BLaER1 treated with 17β-estradiol and CSF1 and Interleukin-3, amounts not matched to agents 10 nM and 100 nM (cell line): ENCODE measurements at regions not wholly inside any gene's neighbourhood (a gene's known extent, or its start where the extent isn't known, plus 50 kb on each side); places are given as distances from the start of the nearest gene placed in this dataset.
"Not testable (repeated sequence)": the region's sequence is repeated elsewhere in the genome, so short reads cannot be mapped to it uniquely, and the experiment has no call there.

Source experiments
- H3K27ac ChIP-seq, 11 experiments: shearing (Covaris generic); formaldehyde crosslinking; 2 replicates each; pipeline ENCODE4 v1.8.1; 2022
- H3K27me3 ChIP-seq, 11 experiments: shearing (Covaris generic); formaldehyde crosslinking; 2 replicates each; pipeline ENCODE4 v1.8.1; 2022
- H3K36me3 ChIP-seq, 11 experiments: shearing (Covaris generic); formaldehyde crosslinking; 2 replicates each; pipeline ENCODE4 v1.8.1; 2022
- H3K4me1 ChIP-seq, 10 experiments: shearing (Covaris generic); formaldehyde crosslinking; 2 replicates each; pipeline ENCODE4 v1.8.1; 2022
- H3K4me2 ChIP-seq, 11 experiments: shearing (Covaris generic); formaldehyde crosslinking; 2 replicates each; pipeline ENCODE4 v1.8.1; 2022
- H3K4me3 ChIP-seq, 10 experiments: shearing (Covaris generic); formaldehyde crosslinking; 2 replicates each; pipeline ENCODE4 v1.8.1; 2022
- H3K9ac ChIP-seq, 11 experiments: shearing (Covaris generic); formaldehyde crosslinking; 2 replicates each; pipeline ENCODE4 v1.8.1; 2022
- H3K9me3 ChIP-seq, 11 experiments: shearing (Covaris generic); formaldehyde crosslinking; replicated peaks in 1 of 11; 2 replicates each; pipeline ENCODE4 v1.8.1; 2022
- H4K20me1 ChIP-seq, 11 experiments: shearing (Covaris generic); formaldehyde crosslinking; 2 replicates each; pipeline ENCODE4 v1.8.1; 2022
- Cebpa-rat ChIP-seq, 11 experiments: shearing (Covaris generic); IDR thresholded peaks; 2 replicates each; pipeline ENCODE4 v1.8.1; 2022

DNA sequence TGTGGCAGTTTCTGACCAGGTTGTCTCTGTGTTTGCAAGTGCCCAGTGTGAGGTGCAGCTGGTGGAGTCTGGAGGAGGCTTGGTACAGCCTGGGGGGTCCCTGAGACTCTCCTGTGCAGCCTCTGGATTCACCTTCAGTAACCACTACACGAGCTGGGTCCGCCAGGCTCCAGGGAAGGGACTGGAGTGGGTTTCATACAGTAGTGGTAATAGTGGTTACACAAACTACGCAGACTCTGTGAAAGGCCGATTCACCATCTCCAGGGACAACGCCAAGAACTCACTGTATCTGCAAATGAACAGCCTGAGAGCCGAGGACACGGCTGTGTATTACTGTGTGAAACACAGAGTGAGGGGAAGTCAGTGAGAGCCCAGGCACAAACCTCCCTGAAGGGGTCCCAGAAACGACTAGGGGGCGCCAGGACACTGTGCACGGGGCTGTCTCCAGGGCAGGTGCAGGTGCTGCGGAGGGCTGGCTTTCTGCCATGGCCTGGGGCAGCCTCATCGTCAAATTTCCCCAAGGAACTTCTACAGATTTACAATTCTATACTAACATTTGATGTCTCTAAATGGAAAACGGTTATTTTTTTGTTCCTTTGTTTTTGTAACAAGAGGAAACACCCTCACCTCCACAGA is 187.0 kb upstream of the TP53TG3D start:
- H3K4me2 ChIP-seq, result peak overlapping the region in 5 of 11 experiments; percentile 28 to 41 (median 34); a peak in 6 of 22 replicates
- H3K9ac ChIP-seq, H3K9me3 ChIP-seq, H3K27me3 ChIP-seq, H3K4me1 ChIP-seq, H3K36me3 ChIP-seq, H3K4me3 ChIP-seq, H4K20me1 ChIP-seq, H3K27ac ChIP-seq: not testable (repeated sequence)

DNA sequence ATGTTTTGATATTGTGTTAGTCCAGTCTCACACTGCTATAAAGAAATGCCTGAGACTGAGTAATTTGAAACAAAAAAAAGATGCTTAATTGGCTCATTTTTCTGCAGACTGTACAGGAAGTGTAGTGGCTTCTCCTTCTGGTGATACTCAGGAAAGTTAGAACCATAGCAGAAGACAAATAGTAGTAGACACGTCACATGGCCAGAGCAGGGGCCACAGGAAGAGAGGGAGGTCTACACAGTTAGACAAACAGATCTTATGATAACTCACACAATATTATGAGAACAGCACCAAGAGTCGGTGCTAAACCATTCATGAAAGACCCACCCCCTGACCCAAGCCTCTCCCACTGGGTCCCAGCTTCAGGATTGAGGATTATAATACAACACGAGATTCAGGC is 181.5 kb upstream of the TP53TG3D start:
- H3K9me3 ChIP-seq, H3K27me3 ChIP-seq, H3K36me3 ChIP-seq, H3K9ac ChIP-seq, H4K20me1 ChIP-seq, H3K27ac ChIP-seq, H3K4me1 ChIP-seq, H3K4me3 ChIP-seq, H3K4me2 ChIP-seq: not testable (repeated sequence)

DNA sequence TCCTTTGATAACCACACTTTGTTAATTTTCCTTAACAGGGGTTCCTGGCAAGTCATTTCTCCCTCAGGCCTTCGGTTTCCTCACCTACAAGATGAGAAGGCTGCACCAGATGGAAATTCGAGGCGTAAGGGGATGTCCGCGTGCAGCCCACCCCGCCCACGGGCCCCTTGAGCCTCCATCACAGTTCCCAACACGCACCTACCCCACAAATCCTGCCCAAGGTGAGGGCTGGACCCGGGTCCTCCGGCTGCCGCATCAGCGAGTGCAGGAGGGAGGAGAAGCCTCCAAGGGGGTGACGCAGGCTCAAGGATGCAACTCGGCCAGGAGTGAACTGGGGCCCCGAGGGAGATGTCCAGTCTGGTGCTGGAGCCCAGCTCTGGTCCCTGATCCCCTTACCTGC is 169.2 kb upstream of the TP53TG3D start:
- H3K9me3 ChIP-seq, H3K27ac ChIP-seq, H4K20me1 ChIP-seq, H3K4me3 ChIP-seq, H3K9ac ChIP-seq, H3K4me1 ChIP-seq, H3K4me2 ChIP-seq, H3K36me3 ChIP-seq: not testable (repeated sequence)
- peaks cover 20 to 36% (median 29%) of the 10 kb centered on the region in 11 experiments for H3K27me3 ChIP-seq

DNA sequence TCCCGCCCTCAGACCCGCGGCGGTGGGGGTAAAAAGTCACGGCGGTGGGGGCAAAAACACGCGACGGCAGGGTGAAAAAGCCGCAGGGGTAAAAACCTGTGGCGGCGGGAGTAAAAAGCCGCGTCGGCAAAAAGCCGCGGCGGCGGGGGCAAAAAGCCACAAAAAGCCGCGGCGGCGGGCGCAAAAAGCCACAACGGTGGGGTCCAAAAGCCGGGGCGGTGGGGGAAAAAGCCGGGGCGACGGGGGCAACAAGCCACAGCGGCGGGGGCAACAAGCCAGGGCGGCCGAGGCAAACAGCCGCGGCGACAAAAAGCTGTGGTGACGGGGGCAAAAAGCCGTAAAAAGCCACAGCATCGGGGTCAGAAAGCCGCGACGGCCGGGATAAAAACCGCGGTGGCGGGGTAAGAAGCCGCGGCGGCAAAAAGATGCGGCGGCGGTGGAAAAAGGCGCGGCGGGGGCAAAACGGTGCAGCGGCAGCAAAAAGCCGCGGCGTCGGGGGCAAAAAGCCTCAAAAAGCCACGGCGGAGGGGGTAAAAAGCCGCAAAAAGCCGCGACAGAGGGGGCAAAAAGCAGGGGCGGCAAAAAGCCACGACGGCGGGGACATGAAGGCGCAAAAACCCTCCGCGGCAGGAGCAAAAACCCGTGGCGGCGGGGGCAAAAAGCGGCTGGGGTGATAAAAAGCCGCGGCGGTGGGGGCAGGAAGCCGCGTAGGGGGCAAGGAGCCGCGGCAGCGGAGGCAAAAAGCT is 168.3 kb upstream of the TP53TG3D start:
- not testable (repeated sequence) for H3K36me3 ChIP-seq, H3K27ac ChIP-seq, H3K4me1 ChIP-seq, H4K20me1 ChIP-seq, H3K9me3 ChIP-seq
- Histone ChIP-seq H3K9ac (peak overlapping the region in 4 of 11 experiments; percentile 17 to 72 (median 34); a peak in 5 of 22 replicates), H3K27me3 (peaks cover 20 to 36% (median 29%) of the 10 kb centered on the region in 11 experiments), H3K4me3 (peak overlapping the region; percentile 53 to 70 (median 60)), H3K4me2 (peak overlapping the region; percentile 65 to 92 (median 79))

DNA sequence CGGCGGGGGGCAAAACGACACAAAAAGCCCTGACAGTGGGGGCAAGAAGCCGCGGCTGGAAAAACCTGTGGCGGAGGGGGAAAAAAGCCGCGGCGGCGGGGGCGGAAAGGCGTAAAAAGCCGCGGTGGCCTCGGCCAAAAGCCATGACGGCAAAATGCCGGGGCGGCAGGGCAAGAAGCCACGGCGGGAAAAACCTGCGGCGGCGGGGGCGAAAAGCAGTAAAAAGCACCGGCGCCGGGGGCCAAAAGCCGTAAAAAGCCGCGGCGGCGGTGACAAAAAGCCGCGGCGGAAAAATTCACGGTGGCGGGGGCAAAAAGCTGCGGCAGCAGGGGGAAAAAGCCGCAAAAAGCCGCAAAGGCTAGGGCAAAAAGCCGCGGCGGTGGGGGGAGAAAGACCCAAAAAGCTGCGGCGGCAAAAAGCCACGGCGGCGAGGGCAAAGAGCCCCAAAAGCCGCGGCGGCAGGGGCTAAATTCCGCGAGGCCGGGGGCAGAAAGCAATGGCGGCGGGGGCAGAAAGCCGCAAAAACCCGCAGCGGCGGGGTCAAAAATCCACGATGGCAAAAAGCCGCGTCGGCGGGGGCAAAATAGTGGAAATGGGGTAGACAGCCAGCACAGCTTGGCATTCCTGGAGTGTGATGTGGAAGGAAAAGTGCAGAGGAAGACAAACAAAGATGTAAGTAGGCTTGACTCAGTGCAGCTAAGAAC is 167.5 kb upstream of the TP53TG3D start:
- H3K27me3 ChIP-seq, result peaks cover 20 to 36% (median 29%) of the 10 kb centered on the region in 11 experiments
- H3K4me3 ChIP-seq, result peak overlapping the region; percentile 53 to 70 (median 60)
- not testable (repeated sequence) for H3K9me3 ChIP-seq, H3K27ac ChIP-seq, H3K36me3 ChIP-seq, H3K4me1 ChIP-seq, H4K20me1 ChIP-seq
- peak overlapping the region; percentile 65 to 92 (median 79) for H3K4me2 ChIP-seq
- peak overlapping the region in 9 of 11 experiments; percentile 5 to 72 (median 52); a peak in 13 of 22 replicates for H3K9ac ChIP-seq

DNA sequence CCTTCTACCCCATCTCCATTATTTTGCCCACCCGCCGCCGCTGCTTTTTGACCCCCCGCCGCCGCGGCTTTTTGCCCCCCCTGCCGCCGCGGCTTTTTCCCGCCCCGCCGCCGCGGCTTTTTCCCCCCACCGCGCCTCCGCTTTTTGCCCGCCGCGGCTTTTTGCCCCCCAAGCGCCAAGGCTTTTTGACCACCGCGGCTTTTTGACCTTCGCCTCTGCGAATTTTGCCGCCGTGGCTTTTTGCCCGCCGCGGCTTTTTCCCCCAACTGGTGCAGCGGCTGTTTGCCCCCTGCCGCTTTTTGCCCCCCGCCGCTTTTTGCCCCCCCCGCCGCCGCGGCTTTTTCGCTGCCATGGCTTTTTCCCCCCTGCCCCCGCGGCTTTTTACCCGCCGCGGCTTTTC is 137.5 kb upstream of the TP53TG3D start:
- H3K27ac ChIP-seq, H3K9me3 ChIP-seq, H4K20me1 ChIP-seq, H3K4me1 ChIP-seq, H3K36me3 ChIP-seq: not testable (repeated sequence)
- Histone ChIP-seq H3K9ac (peak overlapping the region in 4 of 11 experiments; percentile 57 to 72 (median 66); a peak in 6 of 22 replicates), H3K27me3 (peaks cover 19 to 48% (median 42%) of the 10 kb centered on the region in 11 experiments), H3K4me2 (peak overlapping the region; percentile 36 to 95 (median 88); a peak in 17 of 22 replicates), H3K4me3 (peak overlapping the region; percentile 59 to 76 (median 67); a peak in 19 of 20 replicates)

DNA sequence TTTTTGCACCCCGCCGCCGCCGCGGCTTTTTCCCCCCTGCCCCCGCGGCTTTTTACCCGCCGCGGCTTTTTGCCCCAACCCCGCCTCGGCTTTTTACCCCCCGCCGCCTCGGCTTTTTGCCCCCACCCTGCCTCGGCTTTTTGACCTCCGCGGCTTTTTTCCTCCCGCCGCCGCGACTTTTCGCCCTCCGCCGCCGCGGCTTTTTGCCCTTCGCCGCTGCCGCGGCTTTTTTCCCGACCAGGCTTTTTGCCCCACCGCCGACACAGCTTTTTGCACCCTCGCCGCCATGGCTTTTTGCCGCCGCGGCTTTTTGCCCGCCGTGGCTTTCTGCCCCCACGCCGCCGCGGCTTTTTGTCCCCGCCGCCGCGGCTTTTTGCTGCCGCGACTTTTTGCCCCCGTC is 137.0 kb upstream of the TP53TG3D start:
- H3K36me3 ChIP-seq, result no peaks in the 10 kb centered on the region
- H3K27me3 ChIP-seq, result peaks cover 19 to 48% (median 42%) of the 10 kb centered on the region in 11 experiments
- H3K9ac ChIP-seq, result peak overlapping the region; percentile 32 to 72 (median 59); a peak in 18 of 22 replicates
- H3K4me1 ChIP-seq, result no peaks in the 10 kb centered on the region
- H3K27ac ChIP-seq, result no peak overlapping the region
- no peaks in the 10 kb centered on the region for H3K9me3 ChIP-seq
- no peaks in the 10 kb centered on the region for H4K20me1 ChIP-seq
- H3K4me3 ChIP-seq, result peak overlapping the region; percentile 59 to 76 (median 67)
- H3K4me2 ChIP-seq, result peak overlapping the region; percentile 75 to 95 (median 88)
- no peak for TF ChIP-seq Cebpa-rat (IDR thresholded peaks at IDR 0.05)

DNA sequence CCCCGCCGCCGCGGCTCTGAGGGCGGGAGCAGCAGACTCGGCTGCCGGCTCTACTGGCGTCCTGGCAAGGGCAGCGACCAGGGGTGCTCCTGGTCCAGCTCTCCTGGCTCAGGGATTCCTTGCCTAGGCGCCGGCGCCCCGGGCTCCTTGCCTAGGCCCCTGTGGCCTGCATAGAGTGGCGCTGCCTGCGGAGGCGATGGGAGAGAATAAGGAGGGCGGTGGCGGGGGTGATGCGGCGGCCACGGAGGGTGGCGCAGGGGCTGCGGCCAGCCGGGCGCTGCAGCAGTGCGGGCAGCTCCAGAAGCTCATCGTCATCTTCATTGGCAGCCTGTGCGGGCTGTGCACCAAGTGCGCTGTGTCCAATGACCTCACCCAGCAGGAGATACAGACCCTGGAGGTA is 136.6 kb upstream of the TP53TG3D start:
- peaks cover 19 to 48% (median 42%) of the 10 kb centered on the region in 11 experiments for H3K27me3 ChIP-seq
- H4K20me1 ChIP-seq, H3K4me1 ChIP-seq, H3K27ac ChIP-seq, H3K36me3 ChIP-seq, H3K9me3 ChIP-seq: not testable (repeated sequence)
- peak overlapping the region; percentile 59 to 76 (median 67) for H3K4me3 ChIP-seq
- peak overlapping the region; percentile 75 to 95 (median 88); a peak in 21 of 22 replicates for H3K4me2 ChIP-seq
- peak overlapping the region in 6 of 11 experiments; percentile 55 to 72 (median 59); a peak in 11 of 22 replicates for H3K9ac ChIP-seq

DNA sequence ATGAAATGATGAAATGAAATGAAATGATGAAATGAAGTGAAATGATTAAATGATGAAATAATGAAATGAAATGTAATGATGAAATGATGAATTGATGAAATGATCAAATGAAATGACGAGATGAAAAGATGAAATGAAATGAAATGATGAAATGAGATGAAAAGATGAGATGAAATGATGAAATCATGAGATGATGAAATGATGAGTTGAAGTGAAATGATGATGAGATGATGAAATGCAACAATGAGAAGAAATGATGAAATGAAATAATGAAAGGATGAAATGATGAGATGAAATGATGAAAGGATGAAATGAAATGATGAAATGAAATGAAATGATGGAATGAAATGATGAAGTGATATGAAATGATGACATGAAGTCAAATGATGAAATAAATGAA is 132.7 kb upstream of the TP53TG3D start:
- not testable (repeated sequence) for H3K36me3 ChIP-seq, H3K4me1 ChIP-seq, H3K4me3 ChIP-seq, H3K9me3 ChIP-seq, H3K9ac ChIP-seq, H4K20me1 ChIP-seq, H3K27ac ChIP-seq, H3K4me2 ChIP-seq
- peaks cover 16 to 27% (median 23%) of the 10 kb centered on the region in 11 experiments for H3K27me3 ChIP-seq

DNA sequence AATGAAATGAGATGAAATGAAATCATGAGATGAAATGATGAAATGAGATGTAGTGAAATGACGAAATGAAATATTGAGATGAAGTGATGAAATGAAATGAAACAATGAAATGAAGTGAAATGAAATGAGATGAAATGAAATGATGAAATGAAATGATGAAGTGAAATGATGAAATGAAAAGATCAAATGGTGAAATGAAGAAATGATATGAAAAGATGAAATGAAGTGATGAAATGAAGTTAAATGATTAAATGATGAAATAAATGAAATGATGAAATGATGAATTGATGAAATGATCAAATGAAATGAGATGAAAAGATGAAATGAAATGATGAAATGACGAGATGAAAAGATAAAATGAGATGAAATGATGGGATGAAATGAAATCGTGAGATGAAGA is 132.3 kb upstream of the TP53TG3D start:
- not testable (repeated sequence) for H3K4me3 ChIP-seq, H3K36me3 ChIP-seq, H4K20me1 ChIP-seq, H3K4me2 ChIP-seq, H3K9ac ChIP-seq, H3K27ac ChIP-seq, H3K9me3 ChIP-seq, H3K4me1 ChIP-seq
- H3K27me3 ChIP-seq, result peaks cover 12 to 22% (median 19%) of the 10 kb centered on the region in 11 experiments

DNA sequence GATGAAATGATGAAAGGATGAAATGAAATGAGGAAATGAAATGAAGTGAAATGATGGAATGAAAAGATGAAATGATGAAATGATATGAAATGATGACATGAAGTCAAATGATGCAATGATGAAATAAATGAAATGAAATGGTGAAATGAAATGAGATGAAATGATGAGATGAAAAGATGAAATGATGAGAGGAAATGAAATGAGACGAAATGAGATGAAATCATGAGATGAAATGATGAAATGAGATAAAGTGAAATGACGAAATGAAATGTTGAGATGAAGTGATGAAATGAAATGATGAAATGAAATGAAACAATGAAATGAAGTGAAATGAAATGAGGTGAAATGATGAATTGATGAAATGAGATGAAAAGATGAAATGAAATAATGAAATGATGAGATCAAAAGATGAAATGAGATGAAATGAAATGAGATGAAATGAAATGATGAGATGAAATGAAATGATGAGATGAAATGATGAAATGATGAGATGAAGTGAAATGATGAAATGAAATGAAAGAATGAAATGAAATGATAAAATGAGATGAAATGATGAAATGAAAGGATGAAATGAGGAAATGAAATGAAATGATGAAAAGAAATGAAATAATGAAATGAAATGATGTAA is 131.7 kb upstream of the TP53TG3D start:
- H3K9me3 ChIP-seq, H3K9ac ChIP-seq, H3K36me3 ChIP-seq, H3K4me2 ChIP-seq, H3K27ac ChIP-seq, H3K4me1 ChIP-seq, H4K20me1 ChIP-seq, H3K4me3 ChIP-seq: not testable (repeated sequence)
- H3K27me3 ChIP-seq, result peaks cover 6 to 16% (median 13%) of the 10 kb centered on the region in 11 experiments

DNA sequence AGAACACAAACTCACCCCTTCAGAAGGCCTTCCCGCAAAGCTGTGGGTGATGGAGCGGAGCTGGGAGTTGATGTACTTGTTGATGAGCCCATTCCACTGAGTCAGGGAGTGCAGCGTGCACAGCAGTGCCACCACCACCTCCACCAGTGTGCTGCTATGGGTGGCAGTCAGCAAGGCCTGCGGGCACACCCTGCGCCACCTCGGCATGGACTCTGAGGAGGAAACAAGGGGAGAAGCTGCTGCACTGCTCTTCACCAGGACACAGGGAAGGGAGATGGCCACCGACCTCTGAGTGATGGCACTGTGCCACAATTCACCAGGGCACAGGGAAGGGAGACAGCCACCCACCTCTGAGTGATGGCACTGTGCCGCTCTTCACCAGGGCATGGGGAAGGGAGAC is 100.7 kb upstream of the TP53TG3D start:
- not testable (repeated sequence) for H4K20me1 ChIP-seq, H3K36me3 ChIP-seq, H3K27me3 ChIP-seq, H3K4me1 ChIP-seq, H3K27ac ChIP-seq, H3K4me2 ChIP-seq, H3K9me3 ChIP-seq, H3K4me3 ChIP-seq, H3K9ac ChIP-seq
